K562 (cell line): ENCODE measurements at regions not wholly inside any gene's neighbourhood (a gene's known extent, or its start where the extent isn't known, plus 50 kb on each side); places are given as distances from the start of the nearest gene placed in this dataset.

Experiments
- ATAC-seq: fragments of 200-7000 bp; cut with Tn5 transposase; 3 replicates; pipeline ENCODE4 v1.9.1; 2020; ENCODE audit warnings: moderate library complexity
- BruUV-seq: library from RNA; stranded (reverse); fragments of 400-500 nt; replicated peaks from 2 replicates; lab custom pipeline; 2021; lab: Mats Ljungman, UMichigan
- CTCF ChIA-PET: fragments of 300-600 bp; formaldehyde crosslinking; extraction: SDS; loops from one replicate; lab custom pipeline; 2021; ENCODE audit warnings: low intra/inter-chr PET ratio; lab: Yijun Ruan, JAX
- POLR2A ChIA-PET: fragments of 300-600, 350-650 bp; sonication (Branson Sonifier 250); formaldehyde crosslinking; extraction: SDS; loops from one replicate; lab custom pipeline; 2021; ENCODE audit warnings: antibody characterized with exemption, inconsistent platforms; lab: Yijun Ruan, JAX
- DNase-seq, 4 experiments: peaks; one replicate each; pipeline versions ENCODE4 v3.0.0 to v3.0.0-alpha.2; 2011 to 2018; ENCODE audit warnings: low spot score in 3 of 4, mixed read lengths in 3 of 4; ENCODE audit errors: extremely low read depth in 1 of 4
- FAIRE-seq: peaks from 2 replicates; lab custom pipeline; 2011; peaks lifted over from hg19 to GRCh38; lab: Jason Lieb, UNC
- H2AFZ ChIP-seq: 2 replicates; pipeline ENCODE4 v1.6.0; 2011; ENCODE audit warnings: low read depth, low read length, control low read depth, inconsistent platforms
- H3K27ac ChIP-seq: fragments of 200-600 bp; 3 replicates; pipeline ENCODE4 v1.8.0; 2011; ENCODE audit warnings: low read depth, mild to moderate bottlenecking, control low read depth, inconsistent platforms, low read length, moderate library complexity, mixed read lengths; ENCODE audit errors: extremely low read depth
- H3K27me3 ChIP-seq, 2 experiments: fragments of 300-600 bp in 1 of 2; 2 replicates in 1 of 2; 3 replicates in 1 of 2; pipeline versions ENCODE4 v1.6.0 to v1.8.0; 2011; ENCODE audit warnings: inconsistent platforms in 2 of 2, low read length in 2 of 2, mild to moderate bottlenecking in 1 of 2, mixed read lengths in 1 of 2, moderate library complexity in 1 of 2; ENCODE audit not compliant: control insufficient read depth in 2 of 2, insufficient read depth in 2 of 2
- H3K36me3 ChIP-seq: fragments of 300-600 bp; 3 replicates; pipeline ENCODE4 v1.8.0; 2011; ENCODE audit warnings: mild to moderate bottlenecking, low read length, inconsistent platforms; ENCODE audit not compliant: control insufficient read depth, insufficient read depth
- H3K4me1 ChIP-seq, 2 experiments: fragments of 200-600 bp in 1 of 2; replicated peaks in 1 of 2; 2 replicates in 1 of 2; 3 replicates in 1 of 2; pipeline versions ENCODE4 v1.5.1 to v1.8.0; 2011; ENCODE audit warnings: inconsistent platforms in 2 of 2, low read length in 2 of 2, mild to moderate bottlenecking in 1 of 2, mixed read lengths in 1 of 2, moderate library complexity in 1 of 2; ENCODE audit not compliant: control insufficient read depth in 2 of 2, insufficient read depth in 2 of 2
- H3K4me2 ChIP-seq: 2 replicates; pipeline ENCODE4 v1.6.1; 2011; ENCODE audit warnings: low read length, control low read depth, inconsistent platforms, mixed read lengths; ENCODE audit not compliant: insufficient read depth
- H3K4me3 ChIP-seq: fragments of 200-600 bp; sonication (generic), shearing (Covaris generic); 2 replicates; pipeline ENCODE4 v1.5.1; 2016; ENCODE audit warnings: control low read depth, inconsistent platforms
- H3K79me2 ChIP-seq: fragments of 200-600 bp; 3 replicates; pipeline ENCODE4 v1.8.0; 2011; ENCODE audit warnings: low read length, inconsistent platforms; ENCODE audit not compliant: control insufficient read depth, insufficient read depth
- H3K9ac ChIP-seq, 2 experiments: 2 replicates each; pipeline versions ENCODE4 v1.6.0 to v1.6.1; 2011; ENCODE audit warnings: low read depth in 2 of 2, low read length in 2 of 2, control low read depth in 1 of 2, inconsistent platforms in 1 of 2, mild to moderate bottlenecking in 1 of 2, mixed read lengths in 1 of 2; ENCODE audit not compliant: insufficient read depth in 1 of 2
- H3K9me1 ChIP-seq: one replicate; pipeline ENCODE4 v1.6.0; 2011; ENCODE audit warnings: inconsistent platforms, mild to moderate bottlenecking, low read length, moderate library complexity; ENCODE audit not compliant: control insufficient read depth, insufficient read depth
- H3K9me3 ChIP-seq: replicated peaks from 2 replicates; pipeline ENCODE4 v1.5.1; 2011; ENCODE audit warnings: low read depth, low read length, inconsistent platforms; ENCODE audit not compliant: control insufficient read depth, insufficient read depth
- H4K20me1 ChIP-seq: replicated peaks from 2 replicates; pipeline ENCODE4 v1.6.1; 2011; ENCODE audit warnings: low read length, inconsistent platforms, mixed read lengths; ENCODE audit not compliant: control insufficient read depth, insufficient read depth
- NFE2 ChIP-seq: IDR thresholded peaks from 2 replicates; pipeline ENCODE4 v1.6.1; 2014; ENCODE audit warnings: antibody characterized with exemption, low read depth
- REST ChIP-seq, 2 experiments: fragments of 450-650 bp; formaldehyde crosslinking in 1 of 2; IDR thresholded peaks; 2 replicates each; pipeline versions ENCODE4 v1.4.0 to v1.6.1; 2014 to 2020; ENCODE audit warnings: mild to moderate bottlenecking in 2 of 2, borderline replicate concordance in 1 of 2, low read depth in 1 of 2
- TAF15 ChIP-seq: fragments of 200-400 bp; formaldehyde crosslinking; IDR thresholded peaks from 2 replicates; pipeline ENCODE4 v1.6.1; 2017; ENCODE audit warnings: mild to moderate bottlenecking, low read depth, low read length, moderate library complexity
- ZNF318 ChIP-seq, 2 experiments: fragments of 450-650 bp; IDR thresholded peaks; 2 replicates each; pipeline ENCODE4 v1.6.1; 2016; ENCODE audit warnings: mild to moderate bottlenecking in 2 of 2, borderline replicate concordance in 1 of 2, low read depth in 1 of 2, moderate library complexity in 1 of 2
- WGBS: fragments of 100-300 bp; shearing (Covaris generic); methylation state at CpG from one replicate; pipeline ENCODE4 v1.1.6; 2016; ENCODE audit warnings: low coverage, mixed read lengths; ENCODE audit not compliant: insufficient coverage; ENCODE audit errors: missing lambda C conversion rate; 5-methylcytosine and 5-hydroxymethylcytosine counted together
- in situ Hi-C: fragments of 300-500 bp; cut with MboI; formaldehyde crosslinking; loops from 4 replicates; pipeline ENCODE4 v1.15.0; 2018; ENCODE audit warnings: inconsistent platforms, mixed read lengths
- intact Hi-C: fragments of 100-400 bp; cut with micrococcal nuclease; formaldehyde crosslinking; loops from 2 replicates; pipeline ENCODE4 v1.14.2; 2022

- no peak for TF ChIP-seq ZNF318 (IDR thresholded peaks at IDR 0.05; ENCODE audit: borderline replicate concordance in 1 of 2, low read depth in 1 of 2)
- TF ChIP-seq TAF15, result no peak
Observed at GRCh38 chr2:55989405-55989804, 65.8 kb upstream of the EFEMP1 start (continued).

GRCh38 chr2:55992455-55992854, 68.9 kb upstream of the EFEMP1 start:
- no peak overlapping the region for H3K9ac ChIP-seq
- WGBS, result 0% methylated on average over 4 of the region's 4 CpGs
- ATAC-seq (no peak), DNase-seq (no peak), FAIRE-seq (no peak)
- ChIA-PET POLR2A (no interaction called here), CTCF (no interaction called here)
- no peaks in the 10 kb centered on the region for H3K9me3 ChIP-seq
- H3K4me2 ChIP-seq, result no peak overlapping the region
- no peaks in the 10 kb centered on the region for H3K9me1 ChIP-seq
- no peaks in the 10 kb centered on the region for H3K4me1 ChIP-seq
- H3K27ac ChIP-seq, result no peak overlapping the region
- H2AFZ ChIP-seq, result no peak overlapping the region
- 0 out of 5 replicates have a peak, but pooled peaks cover 0 to 3% of the 10 kb centered on the region in 2 experiments for H3K27me3 ChIP-seq
- H3K4me3 ChIP-seq, result no peak overlapping the region
- no peaks in the 10 kb centered on the region for H3K36me3 ChIP-seq
- H4K20me1 ChIP-seq, result no peaks in the 10 kb centered on the region
- in situ Hi-C loops (no loop called here), intact Hi-C loops (no loop called here)
- no TSS peak for BruUV-seq
- no peaks in the 10 kb centered on the region for H3K79me2 ChIP-seq
- no peak for TF ChIP-seq NFE2
- no peak for TF ChIP-seq REST (IDR thresholded peaks at IDR 0.05; ENCODE audit: borderline replicate concordance)
- no peak for TF ChIP-seq REST (CRISPR knock-in tag; IDR thresholded peaks at IDR 0.05; ENCODE audit: low read depth)
